AG04450 (cell line): ENCODE measurements at regions not wholly inside any gene's neighbourhood (a gene's known extent, or its start where the extent isn't known, plus 50 kb on each side); places are given as distances from the start of the nearest gene placed in this dataset.
"Not testable (repeated sequence)": the region's sequence is repeated elsewhere in the genome, so short reads cannot be mapped to it uniquely, and the experiment has no call there.

Experiments used
- CTCF ChIA-PET: fragments of 300-600, 350-600 bp; formaldehyde crosslinking; extraction: SDS; loops from one replicate; lab custom pipeline; 2022; ENCODE audit warnings: antibody characterized with exemption, inconsistent platforms; lab: Charles Lee
- POLR2A ChIA-PET: fragments of 350-600 bp; formaldehyde crosslinking; extraction: SDS; loops from one replicate; lab custom pipeline; 2021; ENCODE audit warnings: antibody characterized with exemption, inconsistent platforms; lab: Yijun Ruan, JAX
- DNase-seq: peaks from one replicate; pipeline ENCODE4 v3.0.0-alpha.2; 2011; ENCODE audit warnings: low read depth, low spot score
- H3K27ac ChIP-seq: one replicate; pipeline ENCODE4 v1.5.1; 2012; ENCODE audit warnings: low read depth, low read length, control low read depth
- H3K27me3 ChIP-seq: one replicate; pipeline ENCODE4 v1.6.0; 2012; ENCODE audit warnings: low read length; ENCODE audit not compliant: control insufficient read depth, insufficient read depth
- H3K4me3 ChIP-seq: 2 replicates; pipeline ENCODE4 v1.5.1; 2011; ENCODE audit warnings: mild to moderate bottlenecking, low read depth, low read length, control low read depth
- H3K9me3 ChIP-seq: 2 replicates; pipeline ENCODE4 v1.5.1; 2012; ENCODE audit warnings: low read length; ENCODE audit not compliant: control insufficient read depth, insufficient read depth
- TF ChIP-seq, protein P1 (sequence below): IDR thresholded peaks from 2 replicates; pipeline ENCODE4 v1.5.1; 2011; ENCODE audit warnings: low read depth, low read length, control low read depth, inconsistent platforms

DNA sequence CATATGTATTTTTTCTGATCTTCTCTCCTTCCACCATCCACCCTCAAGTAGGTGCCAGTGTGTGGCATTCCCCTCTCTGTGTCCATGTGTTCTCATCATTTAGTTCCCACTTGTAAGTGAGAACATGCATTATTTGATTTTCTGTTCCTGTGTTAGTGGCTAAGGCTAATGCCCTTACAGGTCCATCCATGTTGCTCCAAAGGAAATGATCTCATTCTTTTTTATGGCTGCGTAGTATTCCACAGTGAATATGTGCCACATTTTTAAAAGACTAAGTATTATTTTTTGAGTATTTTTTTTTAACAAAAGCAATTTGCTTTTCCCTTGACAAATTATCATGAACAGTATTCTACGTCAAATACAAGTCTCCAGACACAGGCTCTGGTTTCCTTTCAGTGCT is 86.4 kb upstream of the ZNF746 start:
- ChIA-PET POLR2A (no interaction called here), CTCF (interaction anchor here (1.6 kb wide), 1 partner anchor 38 kb away, joined by 3 read pairs; no protein-coding TSS in a partner anchor)
- TF ChIP-seq, protein P1, sequence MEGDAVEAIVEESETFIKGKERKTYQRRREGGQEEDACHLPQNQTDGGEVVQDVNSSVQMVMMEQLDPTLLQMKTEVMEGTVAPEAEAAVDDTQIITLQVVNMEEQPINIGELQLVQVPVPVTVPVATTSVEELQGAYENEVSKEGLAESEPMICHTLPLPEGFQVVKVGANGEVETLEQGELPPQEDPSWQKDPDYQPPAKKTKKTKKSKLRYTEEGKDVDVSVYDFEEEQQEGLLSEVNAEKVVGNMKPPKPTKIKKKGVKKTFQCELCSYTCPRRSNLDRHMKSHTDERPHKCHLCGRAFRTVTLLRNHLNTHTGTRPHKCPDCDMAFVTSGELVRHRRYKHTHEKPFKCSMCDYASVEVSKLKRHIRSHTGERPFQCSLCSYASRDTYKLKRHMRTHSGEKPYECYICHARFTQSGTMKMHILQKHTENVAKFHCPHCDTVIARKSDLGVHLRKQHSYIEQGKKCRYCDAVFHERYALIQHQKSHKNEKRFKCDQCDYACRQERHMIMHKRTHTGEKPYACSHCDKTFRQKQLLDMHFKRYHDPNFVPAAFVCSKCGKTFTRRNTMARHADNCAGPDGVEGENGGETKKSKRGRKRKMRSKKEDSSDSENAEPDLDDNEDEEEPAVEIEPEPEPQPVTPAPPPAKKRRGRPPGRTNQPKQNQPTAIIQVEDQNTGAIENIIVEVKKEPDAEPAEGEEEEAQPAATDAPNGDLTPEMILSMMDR, result no peak
- Histone ChIP-seq H3K27me3 (no peaks in the 10 kb centered on the region), H3K27ac (no peak overlapping the region), H3K4me3 (no peak overlapping the region), H3K9me3 (peaks cover 21% of the 10 kb centered on the region)
- DNase-seq, result no peak

DNA sequence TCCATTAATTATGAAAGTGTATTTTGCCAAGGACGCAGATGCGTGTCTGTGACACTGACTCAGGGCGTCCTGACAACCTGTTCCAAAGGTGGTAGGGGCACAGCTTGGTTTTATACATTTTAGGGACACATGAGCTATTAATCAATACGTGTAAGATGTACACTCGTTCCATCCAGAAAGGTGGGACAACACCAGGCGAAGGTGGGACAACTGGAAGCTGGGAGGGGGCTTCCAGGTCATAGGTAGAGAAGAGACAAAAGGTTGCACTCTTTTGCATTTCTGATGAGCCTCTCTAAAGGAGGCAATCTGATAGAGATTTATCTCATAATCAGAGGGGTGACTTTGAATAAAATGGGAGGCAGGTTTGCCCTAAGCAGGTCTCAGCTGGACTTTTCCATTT is 82.7 kb upstream of the ZNF746 start:
- POLR2A ChIA-PET, result no interaction called here
- Histone ChIP-seq H3K4me3 (no peak overlapping the region), H3K27ac (no peak overlapping the region), H3K9me3 (peaks cover 23% of the 10 kb centered on the region), H3K27me3 (no peaks in the 10 kb centered on the region)
- DNase-seq, result no peak
- TF ChIP-seq, protein P1, result no peak
- CTCF ChIA-PET, result no interaction called here

DNA sequence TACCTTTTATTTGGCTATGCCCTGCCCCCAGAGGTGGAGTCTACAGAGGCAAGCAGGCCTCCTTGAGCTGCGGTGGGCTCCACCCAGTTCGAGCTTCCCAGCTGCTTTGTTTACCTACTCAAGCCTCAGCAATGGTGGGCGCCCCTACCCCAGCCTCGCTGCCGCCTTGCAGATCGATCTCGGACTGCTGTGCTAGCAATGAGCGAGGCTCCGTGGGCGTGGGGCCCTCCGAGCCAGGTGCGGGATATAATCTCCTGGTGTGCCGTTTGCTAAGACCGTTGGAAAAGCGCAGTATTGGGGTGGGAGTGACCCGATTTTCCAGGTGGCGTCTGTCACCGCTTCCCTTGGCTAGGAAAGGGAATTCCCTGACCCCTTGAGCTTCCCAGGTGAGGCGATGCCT is 81.8 kb upstream of the ZNF746 start:
- CTCF ChIA-PET, POLR2A ChIA-PET, H3K27ac ChIP-seq, H3K27me3 ChIP-seq, H3K4me3 ChIP-seq, DNase-seq: not testable (repeated sequence)
- H3K9me3 ChIP-seq, result peaks cover 23% of the 10 kb centered on the region

DNA sequence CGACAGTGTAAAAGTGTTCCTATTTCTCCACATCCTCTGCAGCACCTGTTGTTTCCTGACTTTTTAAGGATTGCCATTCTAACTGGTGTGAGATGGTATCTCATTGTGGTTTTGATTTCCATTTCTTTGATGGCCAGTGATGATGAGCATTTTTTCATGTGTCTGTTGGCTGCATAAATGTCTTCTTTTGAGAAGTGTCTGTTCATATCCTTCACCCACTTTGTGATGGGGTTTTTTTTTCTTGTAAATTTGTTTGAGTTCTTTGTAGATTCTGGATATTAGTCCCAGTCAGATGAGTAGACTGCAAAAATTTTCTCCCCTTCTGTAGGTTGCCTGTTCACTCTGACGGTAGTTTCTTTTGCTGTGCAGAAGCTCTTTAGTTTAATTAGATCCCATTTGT is 76.8 kb upstream of the ZNF746 start:
- H3K27ac ChIP-seq, H3K4me3 ChIP-seq, CTCF ChIA-PET, POLR2A ChIA-PET, H3K27me3 ChIP-seq, DNase-seq: not testable (repeated sequence)
- H3K9me3 ChIP-seq, result peaks cover 19% of the 10 kb centered on the region

DNA sequence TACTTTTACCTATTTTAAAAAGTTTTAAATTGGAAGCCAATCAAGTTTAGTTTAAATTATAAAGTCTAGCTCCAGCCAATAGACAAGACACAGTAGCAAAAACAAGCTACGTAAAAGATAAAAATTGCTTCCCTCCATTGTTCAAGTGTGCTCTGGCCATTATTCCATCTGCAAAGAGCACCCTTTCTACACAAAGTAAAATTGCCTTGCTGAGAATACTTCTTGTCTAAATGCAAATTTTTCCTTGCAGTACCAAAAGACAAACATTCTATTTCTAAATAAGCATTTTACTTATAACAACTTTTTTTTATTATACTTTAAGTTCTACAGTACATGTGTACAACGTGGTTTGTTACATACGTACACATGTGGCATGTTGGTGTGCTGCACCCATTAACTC is 75.9 kb upstream of the ZNF746 start:
- POLR2A ChIA-PET, result no interaction called here
- CTCF ChIA-PET, result no interaction called here
- TF ChIP-seq, protein P1, result no peak
- Histone ChIP-seq H3K27ac (no peak overlapping the region), H3K9me3 (peaks cover 15% of the 10 kb centered on the region), H3K27me3 (no peaks in the 10 kb centered on the region), H3K4me3 (no peak overlapping the region)
- no peak for DNase-seq

DNA sequence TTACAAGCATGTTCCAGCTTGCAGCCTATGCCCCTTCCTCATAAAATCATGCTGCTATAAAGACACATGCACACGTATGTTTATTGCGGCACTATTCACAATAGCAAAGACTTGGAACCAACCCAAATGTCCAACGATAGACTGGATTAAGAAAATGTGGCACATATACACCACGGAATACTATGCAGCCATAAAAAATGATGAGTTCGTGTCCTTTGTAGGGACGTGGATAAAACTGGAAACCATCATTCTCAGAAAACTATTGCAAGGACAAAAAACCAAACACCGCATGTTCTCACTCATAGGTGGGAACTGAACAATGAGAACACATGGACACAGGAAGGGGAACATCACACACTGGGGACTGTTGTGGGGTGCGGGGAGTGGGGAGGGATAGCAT is 75.3 kb upstream of the ZNF746 start:
- H3K9me3 ChIP-seq, result peaks cover 18% of the 10 kb centered on the region
- CTCF ChIA-PET, result not testable (repeated sequence)

DNA sequence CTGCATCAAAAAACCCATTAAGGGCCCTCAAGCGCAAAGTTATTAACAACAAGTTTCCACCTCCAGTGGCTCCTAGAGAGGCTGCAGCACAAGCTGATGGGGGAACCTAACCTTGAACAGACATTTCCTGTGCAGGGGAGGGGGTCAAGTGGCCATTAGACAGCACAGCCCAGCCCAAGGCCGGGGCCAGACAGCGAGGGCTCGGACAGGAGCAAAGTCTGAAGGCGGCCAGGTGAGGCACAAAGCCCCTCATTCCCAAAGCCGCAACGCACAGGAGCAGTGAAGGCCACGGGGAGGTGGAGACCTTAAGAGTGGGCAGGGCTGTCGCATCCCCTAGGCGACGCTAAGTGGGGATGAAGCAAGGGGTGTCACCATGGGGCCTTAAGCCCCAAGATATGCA is 73.2 kb upstream of the ZNF746 start:
- TF ChIP-seq, protein P1, result no peak
- ChIA-PET POLR2A (no interaction called here), CTCF (no interaction called here)
- peaks cover 18% of the 10 kb centered on the region for H3K9me3 ChIP-seq
- no peaks in the 10 kb centered on the region for H3K27me3 ChIP-seq
- no peak for DNase-seq
- no peak overlapping the region for H3K27ac ChIP-seq
- no peak overlapping the region for H3K4me3 ChIP-seq

More for the DNA sequence above, 75.3 kb upstream of the ZNF746 start:
- POLR2A ChIA-PET, H3K27me3 ChIP-seq, H3K27ac ChIP-seq, DNase-seq, H3K4me3 ChIP-seq: not testable (repeated sequence)
